SK-N-SH (cell line): ENCODE measurements at regions not wholly inside any gene's neighbourhood (a gene's known extent, or its start where the extent isn't known, plus 50 kb on each side); places are given as distances from the start of the nearest gene placed in this dataset.

ENCODE experiments used
- CTCF ChIP-seq: fragments of 200-600 bp; sonication (generic); IDR thresholded peaks from 2 replicates; pipeline ENCODE4 v1.6.1; 2017; ENCODE audit warnings: antibody characterized with exemption, mild to moderate bottlenecking, moderate library complexity
- EP300 ChIP-seq, 2 experiments: IDR thresholded peaks; 2 replicates each; pipeline versions ENCODE4 v1.4.0 to v1.6.1; 2012; ENCODE audit warnings: borderline replicate concordance in 1 of 2, low read depth in 1 of 2, low read length in 1 of 2
- EZH2phosphoT487 ChIP-seq: fragments of 200-600 bp; sonication (generic); IDR thresholded peaks from 2 replicates; pipeline ENCODE4 v1.6.1; 2017; ENCODE audit warnings: low read depth, mixed run types, mild to moderate bottlenecking, antibody characterized with exemption, moderate library complexity, borderline replicate concordance
- GATA2 ChIP-seq: sonication (generic); formaldehyde crosslinking; IDR thresholded peaks from 2 replicates; pipeline ENCODE4 v1.5.0; 2020; ENCODE audit warnings: mild to moderate bottlenecking, missing genetic modification reagents
- POLR2AphosphoS5 ChIP-seq: IDR thresholded peaks from 2 replicates; pipeline ENCODE4 v1.6.1; 2012; ENCODE audit warnings: low read depth, low read length
- TEAD4 ChIP-seq: IDR thresholded peaks from 2 replicates; pipeline ENCODE4 v1.4.0; 2012; ENCODE audit warnings: mild to moderate bottlenecking, borderline replicate concordance; ENCODE audit not compliant: insufficient read depth
- TF ChIP-seq, protein P1 (sequence below): IDR thresholded peaks from 2 replicates; pipeline ENCODE4 v1.4.0; 2012; ENCODE audit warnings: low read depth

- TF ChIP-seq CTCF, result no peak
- no peak for TF ChIP-seq EZH2phosphoT487
- no peak for TF ChIP-seq TEAD4
- no peak for TF ChIP-seq POLR2AphosphoS5
- TF ChIP-seq GATA2 (CRISPR knock-in tag), result no peak
- no peak for TF ChIP-seq EP300 (IDR thresholded peaks at IDR 0.05; ENCODE audit: borderline replicate concordance in 1 of 2, low read depth in 1 of 2, low read length in 1 of 2)
- TF ChIP-seq, protein P1, sequence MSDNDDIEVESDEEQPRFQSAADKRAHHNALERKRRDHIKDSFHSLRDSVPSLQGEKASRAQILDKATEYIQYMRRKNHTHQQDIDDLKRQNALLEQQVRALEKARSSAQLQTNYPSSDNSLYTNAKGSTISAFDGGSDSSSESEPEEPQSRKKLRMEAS, result no peak
Observed at GRCh38 chr2:126177479-126177878, 478.5 kb upstream of the GYPC start.
